ENCODE measurements at regions not wholly inside any gene's neighbourhood (a gene's known extent, or its start where the extent isn't known, plus 50 kb on each side); places are given as distances from the start of the nearest gene placed in this dataset.

- Histone ChIP-seq H3K36me3 (ENCODE audit: control insufficient read depth in 2 of 4, insufficient read depth in 4 of 4, low read length in 3 of 4) (no peaks in the 10 kb centered on the region), H3K27ac (ENCODE audit: low read depth, low read length) (no peak overlapping the region), H4K20me1 (replicated peaks in 1 of 2; ENCODE audit: control insufficient read depth in 1 of 2, insufficient read depth in 2 of 2, low read length in 2 of 2) (no peaks in the 10 kb centered on the region), H4K8ac (ENCODE audit: extremely low read depth, insufficient read depth, low read length) (no peak overlapping the region), H3K23me2 (ENCODE audit: low read depth, low read length) (peaks cover 2% of the 10 kb centered on the region; the same call in 1 of the 2 replicates), H3K27me3 (replicated peaks in 1 of 4; ENCODE audit: control insufficient read depth in 3 of 4, extremely low read depth in 1 of 4, insufficient read depth in 3 of 4, low read length in 3 of 4) (no peaks in the 10 kb centered on the region), H2BK5ac (ENCODE audit: low read depth, low read length) (no peak overlapping the region), H3K9me3 (ENCODE audit: insufficient read depth in 2 of 2, low read depth in 1 of 2, low read length in 1 of 2) (no peaks in the 10 kb centered on the region), H2BK15ac (ENCODE audit: low read length) (no peak overlapping the region), H3K23ac (ENCODE audit: insufficient read length) (no peak overlapping the region), H2BK120ac (replicated peaks; ENCODE audit: low read depth, low read length) (no peak overlapping the region), H3K79me1 (ENCODE audit: low read depth, low read length) (no peaks in the 10 kb centered on the region), H3K18ac (ENCODE audit: extremely low read depth, low read length) (no peak overlapping the region), H4K91ac (replicated peaks; ENCODE audit: insufficient read length, low read length) (no peak overlapping the region), H3K14ac (ENCODE audit: insufficient read length) (no peak overlapping the region), H2AK5ac (ENCODE audit: low read depth, low read length) (no peak overlapping the region), H2BK20ac (ENCODE audit: low read length) (no peak overlapping the region), H3K4me2 (ENCODE audit: insufficient read depth in 1 of 2, low read depth in 2 of 2, low read length in 2 of 2) (no peak overlapping the region), H3K56ac (replicated peaks; ENCODE audit: insufficient read length, low read depth, low read length) (no peak overlapping the region), H3K4me1 (replicated peaks in 1 of 4; ENCODE audit: control insufficient read depth in 3 of 4, insufficient read depth in 4 of 4, low read length in 3 of 4) (no peaks in the 10 kb centered on the region), H3K79me2 (ENCODE audit: control insufficient read depth in 1 of 2, insufficient read depth in 2 of 2, low read length in 2 of 2) (no peaks in the 10 kb centered on the region), H2AFZ (ENCODE audit: low read length) (no peak overlapping the region), H3K9ac (replicated peaks in 1 of 4; ENCODE audit: extremely low read depth in 1 of 4, low read depth in 3 of 4, low read length in 3 of 4) (no peak overlapping the region), H3K4ac (replicated peaks; ENCODE audit: insufficient read length, low read depth, low read length) (no peak overlapping the region), H2BK12ac (ENCODE audit: low read depth, low read length) (no peak overlapping the region), H4K5ac (ENCODE audit: insufficient read length, low read depth, low read length) (no peak overlapping the region), H3K4me3 (ENCODE audit: extremely low read depth in 1 of 4, insufficient read depth in 2 of 4, low read depth in 3 of 4, low read length in 4 of 4) (no peak overlapping the region)
- ChIA-PET CTCF (ENCODE audit: partially characterized antibody) (interaction anchor here (1.4 kb wide), 1 partner anchor 32 kb away, joined by 3 read pairs; no protein-coding TSS in a partner anchor), POLR2A (ENCODE audit: partially characterized antibody) (interaction anchor here (1.0 kb wide), 1 partner anchor 147 kb away, joined by 4 read pairs; the partner anchor contains the start of gene PFKFB3)
- DNase-seq (ENCODE audit: low read depth in 1 of 2, low spot score in 2 of 2) (no peak), FAIRE-seq (no peak)
- 94% methylated on average over 3 of the region's 3 CpGs; no CpG with 5 or more reads in 1 of the 2 experiments for WGBS, 2 experiments (ENCODE audit: extremely low coverage in 1 of 2, insufficient coverage in 1 of 2, insufficient read length in 1 of 2, insufficient replicate concordance in 2 of 2, low coverage in 1 of 2, low lambda C conversion rate in 2 of 2, missing lambda C conversion rate in 1 of 2)
- no peak for TF ChIP-seq CHD2 (IDR thresholded peaks at IDR 0.05; ENCODE audit: low read length)
- TF ChIP-seq CTBP2 (IDR thresholded peaks at IDR 0.05; ENCODE audit: borderline replicate concordance, insufficient read depth, insufficient read length, low read length): no peak
- TF ChIP-seq GABPA (IDR thresholded peaks at IDR 0.05; ENCODE audit: borderline replicate concordance, insufficient read depth, low read length): no peak
- no peak for TF ChIP-seq NANOG (IDR thresholded peaks at IDR 0.05; ENCODE audit: insufficient read depth, low read depth, low read length, poor library complexity, severe bottlenecking)
- no peak for TF ChIP-seq KDM1A (IDR thresholded peaks at IDR 0.05; ENCODE audit: borderline replicate concordance, low read length)
- TF ChIP-seq CBX5 (IDR thresholded peaks at IDR 0.05; ENCODE audit: low read depth, low read length): no peak
- TF ChIP-seq EP300 (IDR thresholded peaks at IDR 0.05; ENCODE audit: borderline replicate concordance in 1 of 2, low read depth in 2 of 2, low read length in 2 of 2): no peak
- TF ChIP-seq NRF1 (IDR thresholded peaks at IDR 0.05; ENCODE audit: low read depth, low read length): no peak
- TF ChIP-seq POU5F1 (IDR thresholded peaks at IDR 0.05; ENCODE audit: low read depth, low read length): no peak
- no peak for TF ChIP-seq EZH2 (IDR thresholded peaks at IDR 0.05; ENCODE audit: low read depth, low read length, severe bottlenecking)
- no peak for TF ChIP-seq POLR2A (IDR thresholded peaks at IDR 0.05; ENCODE audit: control extremely low read depth in 1 of 2, low read depth in 2 of 2, low read length in 2 of 2)
- no peak for TF ChIP-seq TAF7 (optimal IDR thresholded peaks at IDR 0.05; ENCODE audit: borderline replicate concordance, low read depth, low read length)
- no peak for TF ChIP-seq JUND (IDR thresholded peaks at IDR 0.05; ENCODE audit: low read length)
- no peak for TF ChIP-seq SIX5 (IDR thresholded peaks at IDR 0.05; ENCODE audit: low read depth, low read length)
- no peak for TF ChIP-seq KDM5A (IDR thresholded peaks at IDR 0.05; ENCODE audit: low read length)
Measured at GRCh38 chr10:6350609-6351008, 147.9 kb downstream of the PFKFB3 start.

Data from H1 (cell line).